K562 (cell line): ENCODE measurements at regions not wholly inside any gene's neighbourhood (a gene's known extent, or its start where the extent isn't known, plus 50 kb on each side); places are given as distances from the start of the nearest gene placed in this dataset.

Experiments used
- ATAC-seq: fragments of 200-7000 bp; cut with Tn5 transposase; 3 replicates; pipeline ENCODE4 v1.9.1; 2020; ENCODE audit warnings: moderate library complexity
- BruUV-seq: library from RNA; stranded (reverse); fragments of 400-500 nt; replicated peaks from 2 replicates; lab custom pipeline; 2021; lab: Mats Ljungman, UMichigan
- CTCF ChIA-PET: fragments of 300-600 bp; formaldehyde crosslinking; extraction: SDS; loops from one replicate; lab custom pipeline; 2021; ENCODE audit warnings: low intra/inter-chr PET ratio; lab: Yijun Ruan, JAX
- POLR2A ChIA-PET: fragments of 300-600, 350-650 bp; sonication (Branson Sonifier 250); formaldehyde crosslinking; extraction: SDS; loops from one replicate; lab custom pipeline; 2021; ENCODE audit warnings: antibody characterized with exemption, inconsistent platforms; lab: Yijun Ruan, JAX
- DNase-seq, 4 experiments: peaks; one replicate each; pipeline versions ENCODE4 v3.0.0 to v3.0.0-alpha.2; 2011 to 2018; ENCODE audit warnings: low spot score in 3 of 4, mixed read lengths in 3 of 4; ENCODE audit errors: extremely low read depth in 1 of 4
- FAIRE-seq: peaks from 2 replicates; lab custom pipeline; 2011; peaks lifted over from hg19 to GRCh38; lab: Jason Lieb, UNC
- H2AFZ ChIP-seq: 2 replicates; pipeline ENCODE4 v1.6.0; 2011; ENCODE audit warnings: low read depth, low read length, control low read depth, inconsistent platforms
- H3K27ac ChIP-seq: fragments of 200-600 bp; 3 replicates; pipeline ENCODE4 v1.8.0; 2011; ENCODE audit warnings: low read depth, mild to moderate bottlenecking, control low read depth, inconsistent platforms, low read length, moderate library complexity, mixed read lengths; ENCODE audit errors: extremely low read depth
- H3K27me3 ChIP-seq, 2 experiments: fragments of 300-600 bp in 1 of 2; 2 replicates in 1 of 2; 3 replicates in 1 of 2; pipeline versions ENCODE4 v1.6.0 to v1.8.0; 2011; ENCODE audit warnings: inconsistent platforms in 2 of 2, low read length in 2 of 2, mild to moderate bottlenecking in 1 of 2, mixed read lengths in 1 of 2, moderate library complexity in 1 of 2; ENCODE audit not compliant: control insufficient read depth in 2 of 2, insufficient read depth in 2 of 2
- H3K36me3 ChIP-seq: fragments of 300-600 bp; 3 replicates; pipeline ENCODE4 v1.8.0; 2011; ENCODE audit warnings: mild to moderate bottlenecking, low read length, inconsistent platforms; ENCODE audit not compliant: control insufficient read depth, insufficient read depth
- H3K4me1 ChIP-seq, 2 experiments: fragments of 200-600 bp in 1 of 2; replicated peaks in 1 of 2; 2 replicates in 1 of 2; 3 replicates in 1 of 2; pipeline versions ENCODE4 v1.5.1 to v1.8.0; 2011; ENCODE audit warnings: inconsistent platforms in 2 of 2, low read length in 2 of 2, mild to moderate bottlenecking in 1 of 2, mixed read lengths in 1 of 2, moderate library complexity in 1 of 2; ENCODE audit not compliant: control insufficient read depth in 2 of 2, insufficient read depth in 2 of 2
- H3K4me2 ChIP-seq: 2 replicates; pipeline ENCODE4 v1.6.1; 2011; ENCODE audit warnings: low read length, control low read depth, inconsistent platforms, mixed read lengths; ENCODE audit not compliant: insufficient read depth
- H3K4me3 ChIP-seq: fragments of 200-600 bp; sonication (generic), shearing (Covaris generic); 2 replicates; pipeline ENCODE4 v1.5.1; 2016; ENCODE audit warnings: control low read depth, inconsistent platforms
- H3K79me2 ChIP-seq: fragments of 200-600 bp; 3 replicates; pipeline ENCODE4 v1.8.0; 2011; ENCODE audit warnings: low read length, inconsistent platforms; ENCODE audit not compliant: control insufficient read depth, insufficient read depth
- H3K9ac ChIP-seq, 2 experiments: 2 replicates each; pipeline versions ENCODE4 v1.6.0 to v1.6.1; 2011; ENCODE audit warnings: low read depth in 2 of 2, low read length in 2 of 2, control low read depth in 1 of 2, inconsistent platforms in 1 of 2, mild to moderate bottlenecking in 1 of 2, mixed read lengths in 1 of 2; ENCODE audit not compliant: insufficient read depth in 1 of 2
- H3K9me1 ChIP-seq: one replicate; pipeline ENCODE4 v1.6.0; 2011; ENCODE audit warnings: inconsistent platforms, mild to moderate bottlenecking, low read length, moderate library complexity; ENCODE audit not compliant: control insufficient read depth, insufficient read depth
- H3K9me3 ChIP-seq: replicated peaks from 2 replicates; pipeline ENCODE4 v1.5.1; 2011; ENCODE audit warnings: low read depth, low read length, inconsistent platforms; ENCODE audit not compliant: control insufficient read depth, insufficient read depth
- H4K20me1 ChIP-seq: replicated peaks from 2 replicates; pipeline ENCODE4 v1.6.1; 2011; ENCODE audit warnings: low read length, inconsistent platforms, mixed read lengths; ENCODE audit not compliant: control insufficient read depth, insufficient read depth
- BHLHE40 ChIP-seq: IDR thresholded peaks from 2 replicates; pipeline ENCODE4 v1.6.1; 2011; ENCODE audit warnings: low read length, improper control_type of control experiment
- CSDE1 ChIP-seq, 2 experiments: fragments of 450-650 bp; IDR thresholded peaks; 2 replicates each; pipeline ENCODE4 v1.6.1; 2016; ENCODE audit warnings: mild to moderate bottlenecking in 1 of 2
- ZBTB8A ChIP-seq: fragments of 450-650 bp; IDR thresholded peaks from 2 replicates; pipeline ENCODE4 v1.6.1; 2018; ENCODE audit warnings: mild to moderate bottlenecking, moderate library complexity; ENCODE audit not compliant: partially characterized antibody
- ZFPM2 ChIP-seq: fragments of 250-450 bp; sonication (Bioruptor Pico); IDR thresholded peaks from 2 replicates; pipeline ENCODE4 v1.5.1; 2022; ENCODE audit warnings: mild to moderate bottlenecking
- ZNF23 ChIP-seq: fragments of 250-450 bp; sonication (Bioruptor Pico); IDR thresholded peaks from 2 replicates; pipeline ENCODE4 v1.4.0; 2020; ENCODE audit warnings: mild to moderate bottlenecking
- WGBS: fragments of 100-300 bp; shearing (Covaris generic); methylation state at CpG from one replicate; pipeline ENCODE4 v1.1.6; 2016; ENCODE audit warnings: low coverage, mixed read lengths; ENCODE audit not compliant: insufficient coverage; ENCODE audit errors: missing lambda C conversion rate; 5-methylcytosine and 5-hydroxymethylcytosine counted together
- in situ Hi-C: fragments of 300-500 bp; cut with MboI; formaldehyde crosslinking; loops from 4 replicates; pipeline ENCODE4 v1.15.0; 2018; ENCODE audit warnings: inconsistent platforms, mixed read lengths
- intact Hi-C: fragments of 100-400 bp; cut with micrococcal nuclease; formaldehyde crosslinking; loops from 2 replicates; pipeline ENCODE4 v1.14.2; 2022
- TF ChIP-seq, protein P1 (sequence below): fragments of 250-450 bp; sonication (Bioruptor Pico); IDR thresholded peaks from 2 replicates; pipeline ENCODE4 v1.8.0; 2021; ENCODE audit warnings: mild to moderate bottlenecking, moderate library complexity
- TF ChIP-seq, protein P2 (sequence below): sonication (generic); formaldehyde crosslinking; IDR thresholded peaks from 2 replicates; pipeline ENCODE4 v1.8.0; 2022; ENCODE audit warnings: missing genetic modification reagents, mild to moderate bottlenecking, borderline replicate concordance
- TF ChIP-seq, protein P3 (sequence below), 2 experiments: fragments of 450-650 bp; IDR thresholded peaks; 2 replicates each; pipeline ENCODE4 v1.6.1; 2016; ENCODE audit warnings: mild to moderate bottlenecking in 2 of 2, borderline replicate concordance in 1 of 2, low read depth in 1 of 2, moderate library complexity in 1 of 2

DNA sequence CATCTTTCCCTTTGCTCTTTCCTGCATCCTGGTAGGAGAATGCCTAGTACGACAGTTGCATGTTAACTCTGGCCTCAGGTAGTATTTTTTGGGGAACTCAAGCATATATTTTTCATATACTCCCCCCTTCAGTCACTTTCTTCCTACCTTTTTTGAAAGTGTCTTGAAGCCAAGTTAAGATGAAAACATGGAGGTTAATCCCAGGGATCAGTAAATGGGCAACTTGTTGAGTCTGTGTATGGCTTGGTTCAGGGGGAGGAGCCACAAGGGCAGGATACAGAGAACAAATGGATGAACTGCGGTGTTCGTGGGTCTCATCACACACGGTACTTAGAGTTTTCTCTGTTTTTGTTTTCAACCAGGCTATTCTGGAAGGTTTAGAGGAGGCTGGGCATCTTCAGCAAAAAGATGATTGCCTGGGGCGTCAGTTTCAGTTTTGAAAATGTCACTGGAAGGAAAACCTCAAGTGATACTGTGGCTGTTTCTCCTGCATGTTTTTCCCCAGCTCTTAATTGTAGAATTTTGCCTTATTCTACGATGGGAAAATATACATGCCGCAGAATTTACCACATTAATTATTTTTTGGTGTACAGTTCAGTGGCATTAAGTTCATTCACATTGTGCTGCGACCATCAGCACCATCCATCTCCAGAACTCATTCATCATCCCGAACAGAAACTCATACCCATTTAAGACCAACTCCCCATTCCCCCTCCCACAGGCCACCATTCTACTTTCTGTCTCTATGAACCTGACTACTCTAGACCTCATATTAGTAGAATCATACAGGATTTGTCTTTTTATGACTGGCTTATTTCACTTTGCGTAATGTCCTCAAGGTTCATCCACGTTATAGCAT lies 71.5 kb downstream of the MAP10 start (continued):
- TF ChIP-seq, protein P1, sequence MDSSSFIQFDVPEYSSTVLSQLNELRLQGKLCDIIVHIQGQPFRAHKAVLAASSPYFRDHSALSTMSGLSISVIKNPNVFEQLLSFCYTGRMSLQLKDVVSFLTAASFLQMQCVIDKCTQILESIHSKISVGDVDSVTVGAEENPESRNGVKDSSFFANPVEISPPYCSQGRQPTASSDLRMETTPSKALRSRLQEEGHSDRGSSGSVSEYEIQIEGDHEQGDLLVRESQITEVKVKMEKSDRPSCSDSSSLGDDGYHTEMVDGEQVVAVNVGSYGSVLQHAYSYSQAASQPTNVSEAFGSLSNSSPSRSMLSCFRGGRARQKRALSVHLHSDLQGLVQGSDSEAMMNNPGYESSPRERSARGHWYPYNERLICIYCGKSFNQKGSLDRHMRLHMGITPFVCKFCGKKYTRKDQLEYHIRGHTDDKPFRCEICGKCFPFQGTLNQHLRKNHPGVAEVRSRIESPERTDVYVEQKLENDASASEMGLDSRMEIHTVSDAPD (CRISPR knock-in tag): no peak
- TF ChIP-seq ZBTB8A (no peak), ZNF23 (CRISPR knock-in tag) (no peak), CSDE1 (IDR thresholded peaks at IDR 0.05) (no peak)
- TF ChIP-seq, protein P2, sequence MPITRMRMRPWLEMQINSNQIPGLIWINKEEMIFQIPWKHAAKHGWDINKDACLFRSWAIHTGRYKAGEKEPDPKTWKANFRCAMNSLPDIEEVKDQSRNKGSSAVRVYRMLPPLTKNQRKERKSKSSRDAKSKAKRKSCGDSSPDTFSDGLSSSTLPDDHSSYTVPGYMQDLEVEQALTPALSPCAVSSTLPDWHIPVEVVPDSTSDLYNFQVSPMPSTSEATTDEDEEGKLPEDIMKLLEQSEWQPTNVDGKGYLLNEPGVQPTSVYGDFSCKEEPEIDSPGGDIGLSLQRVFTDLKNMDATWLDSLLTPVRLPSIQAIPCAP (CRISPR knock-in tag): no peak

DNA sequence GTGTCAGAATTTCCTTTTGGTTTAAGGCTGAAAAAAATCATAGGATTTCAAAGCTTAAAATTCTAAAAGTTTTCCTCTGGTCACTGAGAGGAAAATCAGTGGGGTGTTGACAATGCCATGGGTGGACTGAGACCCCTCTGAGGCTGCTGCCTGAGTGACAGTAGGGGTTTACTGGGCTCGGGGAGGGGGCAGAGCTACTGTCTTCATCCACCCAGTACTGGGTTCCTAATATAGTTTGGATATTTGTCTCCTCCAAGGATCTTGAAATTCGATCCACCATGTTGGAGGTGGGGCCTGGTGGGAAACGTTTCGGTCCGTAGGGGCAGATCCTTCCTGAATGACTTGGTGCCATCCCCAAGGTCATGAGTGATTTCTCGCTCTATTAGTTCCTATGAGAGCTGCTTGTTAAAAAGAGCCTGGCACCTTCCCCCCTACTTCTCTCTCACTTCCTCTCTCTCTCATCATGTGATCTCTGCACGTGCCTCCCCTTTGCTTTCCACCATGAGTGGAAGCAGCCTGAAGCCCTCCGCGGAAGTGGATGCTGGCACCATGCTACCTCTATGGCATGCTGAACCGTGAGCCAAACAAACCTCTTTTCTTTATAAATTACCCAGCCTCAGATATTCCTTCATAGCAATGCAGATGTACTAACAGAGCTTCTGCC lies 72.3 kb downstream of the MAP10 start:
- intact Hi-C loops: no loop called here
- H3K9ac ChIP-seq: no peak overlapping the region
- H2AFZ ChIP-seq: no peak overlapping the region
- H4K20me1 ChIP-seq: peaks cover 4% of the 10 kb centered on the region; the same call in 1 of the 2 replicates
- H3K79me2 ChIP-seq: no peaks in the 10 kb centered on the region
- ATAC-seq (no peak), FAIRE-seq (no peak), DNase-seq (no peak)
- H3K27me3 ChIP-seq: peaks cover 2 to 12% of the 10 kb centered on the region in 2 experiments; a peak in 2 of 5 replicates
- H3K36me3 ChIP-seq: no peaks in the 10 kb centered on the region
- no peaks in the 10 kb centered on the region for H3K4me1 ChIP-seq
- H3K4me3 ChIP-seq: no peak overlapping the region
- in situ Hi-C loops: no loop called here
- CTCF ChIA-PET: no interaction called here
- POLR2A ChIA-PET: no interaction called here
- no peaks in the 10 kb centered on the region for H3K9me3 ChIP-seq
- H3K9me1 ChIP-seq: no peaks in the 10 kb centered on the region
- no peak overlapping the region for H3K4me2 ChIP-seq
- under 1% methylated on average over 10 of the region's 10 CpGs for WGBS
- no peak overlapping the region for H3K27ac ChIP-seq
- BruUV-seq: no TSS peak
- TF ChIP-seq, protein P3, sequence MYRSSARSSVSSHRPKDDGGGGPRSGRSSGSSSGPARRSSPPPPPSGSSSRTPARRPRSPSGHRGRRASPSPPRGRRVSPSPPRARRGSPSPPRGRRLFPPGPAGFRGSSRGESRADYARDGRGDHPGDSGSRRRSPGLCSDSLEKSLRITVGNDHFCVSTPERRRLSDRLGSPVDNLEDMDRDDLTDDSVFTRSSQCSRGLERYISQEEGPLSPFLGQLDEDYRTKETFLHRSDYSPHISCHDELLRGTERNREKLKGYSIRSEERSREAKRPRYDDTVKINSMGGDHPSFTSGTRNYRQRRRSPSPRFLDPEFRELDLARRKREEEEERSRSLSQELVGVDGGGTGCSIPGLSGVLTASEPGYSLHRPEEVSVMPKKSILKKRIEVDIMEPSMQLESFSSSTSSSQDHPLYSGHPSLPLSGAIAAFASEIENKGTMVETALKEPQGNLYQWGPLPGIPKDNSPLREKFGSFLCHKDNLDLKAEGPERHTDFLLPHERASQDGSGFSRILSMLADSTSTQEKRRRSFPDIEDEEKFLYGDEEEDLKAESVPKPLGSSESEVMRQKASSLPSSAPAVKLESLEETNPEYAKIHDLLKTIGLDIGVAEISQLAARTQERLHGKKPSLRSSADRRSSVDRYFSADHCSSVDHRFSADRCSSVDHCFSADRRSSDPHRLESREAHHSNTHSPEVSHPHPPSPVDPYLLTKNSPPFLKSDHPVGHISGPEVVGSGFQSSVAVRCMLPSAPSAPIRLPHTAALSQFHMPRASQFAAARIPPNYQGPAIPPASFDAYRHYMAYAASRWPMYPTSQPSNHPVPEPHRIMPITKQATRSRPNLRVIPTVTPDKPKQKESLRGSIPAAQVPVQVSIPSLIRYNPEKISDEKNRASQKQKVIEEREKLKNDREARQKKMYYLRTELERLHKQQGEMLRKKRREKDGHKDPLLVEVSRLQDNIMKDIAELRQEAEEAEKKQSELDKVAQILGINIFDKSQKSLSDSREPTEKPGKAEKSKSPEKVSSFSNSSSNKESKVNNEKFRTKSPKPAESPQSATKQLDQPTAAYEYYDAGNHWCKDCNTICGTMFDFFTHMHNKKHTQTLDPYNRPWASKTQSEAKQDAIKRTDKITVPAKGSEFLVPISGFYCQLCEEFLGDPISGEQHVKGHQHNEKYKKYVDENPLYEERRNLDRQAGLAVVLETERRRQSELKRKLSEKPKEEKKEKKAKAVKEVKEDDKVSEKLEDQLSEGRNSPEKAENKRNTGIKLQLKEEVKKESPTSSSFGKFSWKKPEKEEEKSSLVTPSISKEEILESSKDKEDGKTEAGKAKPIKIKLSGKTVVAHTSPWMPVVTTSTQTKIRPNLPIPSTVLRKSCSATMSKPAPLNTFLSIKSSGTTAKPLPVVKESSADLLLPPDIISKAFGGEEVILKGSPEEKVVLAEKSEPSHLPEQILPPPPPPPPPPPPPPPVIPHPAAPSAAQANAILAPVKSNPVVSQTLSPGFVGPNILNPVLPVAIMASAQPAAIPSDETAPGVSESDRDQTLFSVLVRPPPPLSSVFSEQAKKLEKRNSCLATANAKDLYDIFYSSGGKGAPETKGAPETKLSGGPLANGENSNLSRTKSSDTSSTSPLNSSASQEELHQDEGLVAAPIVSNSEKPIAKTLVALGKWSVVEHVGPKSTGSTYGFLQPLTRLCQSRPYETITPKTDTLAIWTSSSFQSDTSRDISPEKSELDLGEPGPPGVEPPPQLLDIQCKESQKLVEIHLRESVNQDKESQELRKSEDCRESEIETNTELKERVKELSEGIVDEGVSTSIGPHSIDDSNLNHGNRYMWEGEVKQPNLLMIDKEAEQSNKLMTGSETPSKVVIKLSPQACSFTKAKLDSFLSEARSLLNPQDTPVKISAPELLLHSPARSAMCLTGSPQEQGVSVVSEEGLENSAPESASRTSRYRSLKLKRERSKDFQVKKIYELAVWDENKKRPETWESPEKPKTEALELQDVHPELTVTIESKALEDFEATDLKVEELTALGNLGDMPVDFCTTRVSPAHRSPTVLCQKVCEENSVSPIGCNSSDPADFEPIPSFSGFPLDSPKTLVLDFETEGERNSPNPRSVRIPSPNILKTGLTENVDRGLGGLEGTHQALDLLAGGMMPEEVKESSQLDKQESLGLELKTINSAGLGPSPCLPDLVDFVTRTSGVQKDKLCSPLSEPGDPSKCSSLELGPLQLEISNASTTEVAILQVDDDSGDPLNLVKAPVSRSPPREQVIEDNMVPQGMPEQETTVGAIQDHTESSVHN (IDR thresholded peaks at IDR 0.05; ENCODE audit: borderline replicate concordance in 1 of 2, low read depth in 1 of 2): no peak
- TF ChIP-seq ZFPM2 (CRISPR knock-in tag) (no peak), BHLHE40 (0 out of 2 replicates have a peak, but pooled peaks have one; percentile 17)
